ENCODE measurements at regions not wholly inside any gene's neighbourhood (a gene's known extent, or its start where the extent isn't known, plus 50 kb on each side); places are given as distances from the start of the nearest gene placed in this dataset.

- TF ChIP-seq CTCF (IDR thresholded peaks at IDR 0.05; ENCODE audit: low read depth, low read length) (no peak), EZH2phosphoT487 (IDR thresholded peaks at IDR 0.05; ENCODE audit: low read depth) (no peak)
Measured at GRCh38 chr19:32178956-32179355, 166.5 kb upstream of the ZNF507 start.

Measured in OCI-LY3 (cell line).